ENCODE measurements at regions not wholly inside any gene's neighbourhood (a gene's known extent, or its start where the extent isn't known, plus 50 kb on each side); places are given as distances from the start of the nearest gene placed in this dataset.
A peak's percentile ranks its signal among the peaks of the same experiment; 100 is the strongest.

DNA sequence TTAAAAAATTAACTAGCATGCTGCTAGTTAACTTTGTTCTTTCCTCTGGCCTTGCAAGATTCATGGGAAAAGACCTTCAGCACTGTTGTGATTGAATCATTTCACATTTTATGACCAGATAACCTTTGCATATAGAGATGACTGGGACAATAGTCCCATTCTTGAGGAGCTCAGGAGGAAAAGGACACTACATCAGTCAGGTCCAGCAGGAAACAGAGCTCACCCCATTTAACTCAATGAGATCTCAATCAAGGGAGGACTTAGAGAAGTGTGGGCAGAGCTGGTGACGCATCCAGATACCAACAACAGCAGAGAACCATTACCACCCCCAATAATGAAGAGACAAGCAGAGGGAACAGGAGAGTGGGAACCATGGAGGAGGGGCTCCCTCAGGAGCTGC is 109.4 kb upstream of the GUCA2B start:
- whole genome bisulfite sequencing, 10 experiments: 38 to 80% methylated on average over 1 of the region's 1 CpG; no CpG with 5 or more reads in 8 of the 10 experiments
- H3K4me3 ChIP-seq: no peak overlapping the region
- no peak for ATAC-seq (replicated peaks in 6 of 8)
- H3K27ac ChIP-seq: no peak overlapping the region
- peaks cover 0 to 17% of the 10 kb centered on the region in 2 donors for H3K4me1 ChIP-seq (replicated peaks in 1 of 2)
- in situ Hi-C loops (cut with MboI; ENCODE audit: low pct_unique_long_range_greater_than_20kb in 2 of 9, low sequenced_read_pairs in 9 of 9, unreplicated experiment in 9 of 9): no loop called here

DNA sequence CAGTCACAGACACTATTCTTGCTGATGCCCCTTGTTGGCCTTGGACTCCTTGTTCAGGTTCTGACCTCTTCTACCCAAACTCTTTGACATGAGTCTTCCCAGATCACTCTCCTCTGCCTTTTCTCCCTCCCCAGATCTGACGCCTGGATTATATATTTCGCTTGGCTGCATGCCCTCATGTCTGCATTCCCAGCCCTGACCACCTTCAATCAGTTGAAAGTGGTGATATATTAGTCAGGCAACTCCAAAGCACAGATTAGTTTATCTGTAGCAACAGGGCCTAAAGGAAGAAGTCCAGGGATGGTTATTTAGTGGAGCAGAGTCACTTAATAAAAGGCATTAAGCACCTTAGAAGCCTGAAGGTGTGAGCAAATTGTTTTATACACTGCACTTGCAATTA is 110.0 kb upstream of the GUCA2B start:
- H3K4me1 ChIP-seq (replicated peaks in 1 of 2): peaks cover 0 to 17% of the 10 kb centered on the region in 2 donors
- H3K27ac ChIP-seq: no peak overlapping the region
- H3K4me3 ChIP-seq: no peak overlapping the region
- in situ Hi-C loops (cut with MboI; ENCODE audit: low pct_unique_long_range_greater_than_20kb in 2 of 9, low sequenced_read_pairs in 9 of 9, unreplicated experiment in 9 of 9): no loop called here
- ATAC-seq (replicated peaks in 6 of 8): no peak
- WGBS, 10 experiments: 73 to 90% (median 83%) methylated on average over 2 of the region's 2 CpGs; no CpG with 5 or more reads in 5 of the 10 experiments

DNA sequence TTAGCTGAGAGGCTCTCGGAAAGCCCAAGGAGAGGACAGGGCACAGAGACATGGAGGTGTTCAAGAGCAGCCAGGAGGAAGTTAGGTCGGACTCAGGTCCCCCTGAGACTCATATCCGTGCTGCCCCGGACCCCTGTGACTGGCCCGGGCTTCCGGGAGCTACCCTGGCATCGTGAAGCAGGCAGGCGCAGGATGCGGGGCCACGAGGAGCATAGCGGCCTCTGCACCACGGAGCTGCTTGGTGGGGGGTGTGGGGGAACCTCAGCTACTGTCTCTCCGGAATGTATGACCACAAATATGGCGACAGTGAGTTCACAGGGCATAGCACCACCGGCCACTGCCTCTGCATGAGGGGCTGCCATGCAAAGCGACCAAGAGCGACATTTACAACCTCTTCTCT is 112.2 kb upstream of the GUCA2B start:
- in situ Hi-C loops (cut with MboI; ENCODE audit: low pct_unique_long_range_greater_than_20kb in 2 of 9, low sequenced_read_pairs in 9 of 9, unreplicated experiment in 9 of 9): no loop called here
- Histone ChIP-seq H3K4me1 (replicated peaks in 1 of 2) (peaks cover 0 to 5% of the 10 kb centered on the region in 2 donors), H3K4me3 (no peak overlapping the region), H3K27ac (no peak overlapping the region)
- ATAC-seq (replicated peaks in 6 of 8): no peak
- 0 to 94% (median 80%) methylated on average over 1 to 10 of the region's 17 CpGs; no CpG with 5 or more reads in 3 of the 10 experiments for WGBS, 10 experiments

DNA sequence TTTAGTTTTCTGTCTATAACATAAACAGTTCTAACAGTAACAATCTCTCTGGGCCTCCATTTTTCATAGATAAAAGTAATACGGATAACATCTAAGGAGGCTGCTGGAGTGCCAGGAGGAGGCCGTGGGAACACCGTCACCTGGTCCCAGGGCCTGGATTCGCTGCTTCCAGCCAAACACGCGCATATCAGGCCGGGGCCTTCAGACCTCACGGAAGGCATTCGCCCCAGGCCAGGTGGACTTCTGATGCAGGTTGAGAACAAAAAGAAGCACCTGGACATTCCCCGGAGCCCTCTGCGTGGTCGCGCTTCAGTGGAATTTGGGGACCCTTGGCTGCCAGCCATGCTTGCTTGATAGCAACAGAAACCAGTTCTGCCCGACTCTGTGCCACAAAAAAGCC is 113.1 kb upstream of the GUCA2B start:
- in situ Hi-C loops (cut with MboI; ENCODE audit: low pct_unique_long_range_greater_than_20kb in 2 of 9, low sequenced_read_pairs in 9 of 9, unreplicated experiment in 9 of 9): no loop called here
- WGBS, 10 experiments: 77 to 100% (median 91%) methylated on average over 3 to 13 of the region's 14 CpGs; no CpG with 5 or more reads in 3 of the 10 experiments
- Histone ChIP-seq H3K4me3 (no peak overlapping the region), H3K4me1 (replicated peaks in 1 of 2) (no peaks in the 10 kb centered on the region), H3K27ac (no peak overlapping the region)
- ATAC-seq (replicated peaks in 6 of 8): no peak

DNA sequence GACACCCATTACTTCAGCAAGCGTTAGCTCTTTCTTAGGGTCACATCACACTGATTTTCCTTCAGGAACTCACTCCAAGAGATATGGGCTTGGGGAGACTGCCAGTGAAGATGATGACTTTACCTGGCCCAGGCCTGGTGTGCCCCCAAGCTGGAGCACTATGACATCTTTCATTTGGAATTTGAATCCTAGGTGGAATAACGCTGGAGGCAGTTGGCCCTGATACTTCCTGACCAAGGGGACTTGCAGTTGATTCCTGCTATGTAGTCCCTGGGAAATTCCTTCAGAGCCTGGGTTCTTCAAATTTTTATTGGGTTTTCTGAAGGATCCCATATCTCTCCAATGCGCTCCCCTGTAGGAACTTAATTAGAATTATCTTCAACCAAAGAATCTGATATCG is 114.9 kb upstream of the GUCA2B start:
- in situ Hi-C loops (cut with MboI; ENCODE audit: low pct_unique_long_range_greater_than_20kb in 2 of 9, low sequenced_read_pairs in 9 of 9, unreplicated experiment in 9 of 9): no loop called here
- Histone ChIP-seq H3K4me3 (no peak overlapping the region), H3K4me1 (replicated peaks in 1 of 2) (peaks cover 5 to 9% of the 10 kb centered on the region in 2 donors), H3K27ac (no peak overlapping the region)
- no peak for ATAC-seq (replicated peaks in 6 of 8)
- WGBS, 10 experiments: 47 to 100% (median 81%) methylated on average over 1 to 4 of the region's 4 CpGs; no CpG with 5 or more reads in 1 of the 10 experiments

DNA sequence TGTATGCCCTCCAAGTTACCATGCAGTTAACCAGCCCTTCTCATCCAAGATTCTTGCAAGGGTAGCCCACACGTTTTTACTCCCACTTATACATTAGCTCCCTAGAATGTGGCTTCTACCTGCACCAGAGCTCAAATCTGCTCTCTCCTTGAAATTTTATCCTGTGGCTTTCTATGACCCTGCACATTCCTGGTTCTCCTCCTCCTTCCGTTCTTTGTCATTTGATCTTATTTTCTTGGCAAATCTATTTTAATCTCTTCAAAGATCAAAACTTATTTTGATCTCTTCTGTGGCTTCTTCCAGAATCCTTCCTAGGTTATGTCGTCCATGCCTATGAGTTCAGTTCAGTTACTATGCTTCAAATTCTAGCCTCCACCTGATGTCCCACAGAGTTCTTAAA is 115.6 kb upstream of the GUCA2B start:
- peaks cover 5 to 9% of the 10 kb centered on the region in 2 donors for H3K4me1 ChIP-seq (replicated peaks in 1 of 2)
- H3K27ac ChIP-seq: no peak overlapping the region
- no peak for ATAC-seq (replicated peaks in 6 of 8)
- whole genome bisulfite sequencing, 10 experiments: 23 to 100% (median 70%) methylated on average over 2 to 3 of the region's 3 CpGs; no CpG with 5 or more reads in 1 of the 10 experiments
- in situ Hi-C loops (cut with MboI; ENCODE audit: low pct_unique_long_range_greater_than_20kb in 2 of 9, low sequenced_read_pairs in 9 of 9, unreplicated experiment in 9 of 9): no loop called here
- no peak overlapping the region for H3K4me3 ChIP-seq

DNA sequence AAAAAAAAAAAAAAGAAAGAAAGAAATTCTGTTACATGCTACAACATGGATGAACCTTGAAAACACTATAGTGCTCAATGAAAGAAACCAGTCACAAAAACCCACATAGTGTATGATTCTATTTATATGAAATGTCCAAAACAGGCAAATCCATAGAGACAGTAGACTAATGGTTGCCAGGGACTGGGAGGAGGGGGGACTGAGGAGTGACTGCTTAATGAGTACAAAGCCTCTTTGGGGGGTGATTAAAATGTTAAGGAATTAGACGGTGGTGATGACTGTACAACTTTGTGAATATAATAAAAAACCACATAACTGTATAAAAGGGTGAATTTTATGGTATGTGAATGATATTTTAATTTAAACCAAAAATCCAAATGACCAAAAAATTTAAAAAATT is 116.0 kb upstream of the GUCA2B start:
- 0 to 100% (median 36%) methylated on average over 1 of the region's 1 CpG; no CpG with 5 or more reads in 2 of the 10 experiments for WGBS, 10 experiments
- no peak overlapping the region for H3K4me3 ChIP-seq
- ATAC-seq (replicated peaks in 6 of 8): no peak
- H3K27ac ChIP-seq: no peak overlapping the region
- in situ Hi-C loops (cut with MboI; ENCODE audit: low pct_unique_long_range_greater_than_20kb in 2 of 9, low sequenced_read_pairs in 9 of 9, unreplicated experiment in 9 of 9): no loop called here
- peaks cover 5 to 9% of the 10 kb centered on the region in 2 donors for H3K4me1 ChIP-seq (replicated peaks in 1 of 2)

DNA sequence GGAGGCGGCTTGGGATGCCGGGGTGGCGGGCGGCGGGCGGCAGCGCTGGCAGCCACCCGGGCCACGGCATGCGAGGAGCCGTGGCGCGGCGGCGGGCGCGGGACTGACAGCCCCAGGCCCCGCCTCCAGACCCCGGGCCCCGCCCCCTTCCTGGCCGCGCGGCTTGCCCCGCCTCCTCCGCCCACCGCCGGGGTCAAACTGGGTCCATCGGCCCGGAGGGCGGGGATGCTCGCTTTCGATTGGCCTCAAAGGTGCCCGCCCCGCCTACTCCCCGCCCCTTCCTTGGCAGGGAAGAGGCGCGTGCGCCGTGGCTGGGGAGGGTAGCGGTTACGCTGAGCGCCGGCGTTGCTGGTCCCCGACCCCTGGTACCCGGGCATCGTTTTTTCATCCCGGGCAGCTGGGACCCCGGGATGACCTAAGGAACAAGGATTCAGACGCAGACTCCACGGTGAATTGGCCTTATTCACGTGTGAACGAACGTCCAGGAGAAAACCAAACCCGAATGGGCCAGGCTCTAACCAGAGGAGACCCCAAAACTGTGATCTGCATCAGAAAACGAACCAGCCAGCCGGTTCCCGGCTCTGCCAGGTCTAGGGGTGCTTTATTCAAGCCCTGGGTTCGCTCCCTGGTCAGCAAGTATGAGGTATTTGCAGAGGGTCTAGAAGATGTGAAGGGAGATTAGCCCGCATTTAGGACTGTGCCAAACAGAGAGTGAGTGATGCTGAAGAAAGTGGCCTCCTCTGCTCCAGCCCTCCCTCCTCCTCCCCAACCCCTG is 117.2 kb upstream of the GUCA2B start:
- in situ Hi-C loops (cut with MboI; ENCODE audit: low pct_unique_long_range_greater_than_20kb in 2 of 9, low sequenced_read_pairs in 9 of 9, unreplicated experiment in 9 of 9): no loop called here
- ATAC-seq (replicated peaks in 6 of 8): peak; percentile 84 to 92 (median 88)
- Histone ChIP-seq H3K27ac (peak overlapping the region; percentile 69 to 82), H3K4me1 (replicated peaks in 1 of 2) (peaks cover 5 to 9% of the 10 kb centered on the region in 2 donors), H3K4me3 (peak overlapping the region; percentile 63 to 93 (median 85))
- whole genome bisulfite sequencing, 10 experiments: 0 to 40% (median 1%) methylated on average over 1 to 15 of the region's 60 CpGs; no CpG with 5 or more reads in 4 of the 10 experiments

DNA sequence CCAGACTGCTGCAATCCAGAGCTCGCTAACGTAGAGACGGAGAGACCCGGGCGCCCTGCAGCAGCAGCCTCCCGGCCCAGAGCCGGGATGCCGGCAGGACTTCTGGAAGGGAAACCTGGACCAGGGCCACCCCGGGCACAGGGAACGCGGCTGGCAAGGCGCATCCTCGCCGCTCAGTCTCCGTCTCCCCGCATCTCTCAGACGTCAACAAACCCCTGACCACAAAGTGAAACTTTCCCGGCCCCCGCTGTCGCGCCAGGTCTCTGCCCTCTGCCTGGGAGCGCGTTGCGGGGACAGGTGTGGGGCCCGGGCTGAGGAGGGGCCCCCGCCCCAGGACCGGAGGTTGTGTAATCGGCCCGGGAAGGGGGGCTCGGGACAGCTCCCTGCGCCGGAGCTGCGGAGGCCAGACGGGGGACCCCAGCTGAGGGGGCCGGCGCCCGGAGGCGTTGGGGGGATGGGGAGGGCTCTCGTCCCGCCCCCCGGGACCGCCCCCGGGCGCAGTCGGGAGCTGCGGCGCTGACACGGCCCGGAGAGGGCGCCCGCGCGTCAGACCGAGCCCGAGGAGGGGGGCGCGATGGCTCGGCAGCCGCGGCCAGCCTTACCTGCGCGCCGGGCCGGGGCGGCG is 116.6 kb upstream of the HIVEP3 start:
- H3K27ac ChIP-seq: peak overlapping the region; percentile 69 to 82

DNA sequence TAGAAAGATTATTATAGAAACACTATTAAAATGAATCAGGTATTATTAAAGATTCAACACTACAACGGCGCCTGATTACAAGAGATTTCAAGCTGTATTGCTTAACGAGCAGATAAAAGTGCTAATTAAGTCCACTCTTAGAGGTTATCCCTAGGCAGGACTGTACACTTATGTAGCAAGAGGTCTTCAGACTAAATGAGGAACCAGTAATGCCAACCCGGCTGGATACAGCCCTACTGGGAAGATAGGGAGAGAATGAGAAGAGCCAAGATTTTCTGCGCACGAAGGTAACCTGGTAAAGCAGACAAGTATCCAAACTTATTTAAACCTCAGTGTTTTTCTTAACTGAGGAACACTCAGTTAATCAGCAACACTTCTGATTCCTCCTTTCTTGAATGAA is 115.7 kb upstream of the HIVEP3 start:
- Histone ChIP-seq H3K4me3 (peak overlapping the region; percentile 63 to 93 (median 85)), H3K4me1 (replicated peaks in 1 of 2) (peaks cover 5 to 9% of the 10 kb centered on the region in 2 donors), H3K27ac (no peak overlapping the region)
- ATAC-seq (replicated peaks in 6 of 8): no peak
- in situ Hi-C loops (cut with MboI; ENCODE audit: low pct_unique_long_range_greater_than_20kb in 2 of 9, low sequenced_read_pairs in 9 of 9, unreplicated experiment in 9 of 9): no loop called here
- 17 to 95% (median 63%) methylated on average over 1 to 6 of the region's 6 CpGs for WGBS, 10 experiments

More for the DNA sequence above, 116.6 kb upstream of the HIVEP3 start:
- Histone ChIP-seq H3K4me1 (replicated peaks in 1 of 2) (peaks cover 5 to 9% of the 10 kb centered on the region in 2 donors), H3K4me3 (peak overlapping the region; percentile 63 to 93 (median 85))
- in situ Hi-C loops (cut with MboI; ENCODE audit: low pct_unique_long_range_greater_than_20kb in 2 of 9, low sequenced_read_pairs in 9 of 9, unreplicated experiment in 9 of 9): no loop called here
- ATAC-seq (replicated peaks in 6 of 8): peak; percentile 38 to 85 (median 66)
- 0 to 1% (median 0%) methylated on average over 1 to 15 of the region's 66 CpGs; no CpG with 5 or more reads in 5 of the 10 experiments for WGBS, 10 experiments

DNA sequence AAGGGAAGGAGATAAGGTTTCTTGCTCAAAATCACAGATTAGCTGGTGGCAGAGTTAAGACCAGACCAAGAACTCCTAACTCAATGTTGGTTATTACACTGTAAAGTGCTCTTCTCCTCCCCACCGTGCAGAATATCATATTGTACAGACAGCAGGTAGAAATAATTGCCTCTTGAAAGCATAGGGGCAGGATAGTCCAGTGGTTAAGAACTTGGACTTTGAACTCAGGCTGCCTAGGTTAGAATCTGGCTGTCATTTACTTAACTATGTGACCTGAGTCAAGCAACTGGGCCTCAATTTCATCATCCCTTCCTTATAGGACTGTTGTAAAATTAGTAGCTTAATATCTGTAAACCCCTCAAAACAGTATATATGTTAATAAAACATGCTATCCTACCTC is 114.9 kb upstream of the HIVEP3 start:
- 0 to 70% (median 49%) methylated on average over 1 of the region's 1 CpG; no CpG with 5 or more reads in 2 of the 10 experiments for WGBS, 10 experiments
- peaks cover 5 to 9% of the 10 kb centered on the region in 2 donors for H3K4me1 ChIP-seq (replicated peaks in 1 of 2)
- in situ Hi-C loops (cut with MboI; ENCODE audit: low pct_unique_long_range_greater_than_20kb in 2 of 9, low sequenced_read_pairs in 9 of 9, unreplicated experiment in 9 of 9): no loop called here
- H3K27ac ChIP-seq: no peak overlapping the region
- H3K4me3 ChIP-seq: no peak overlapping the region
- ATAC-seq (replicated peaks in 6 of 8): no peak

DNA sequence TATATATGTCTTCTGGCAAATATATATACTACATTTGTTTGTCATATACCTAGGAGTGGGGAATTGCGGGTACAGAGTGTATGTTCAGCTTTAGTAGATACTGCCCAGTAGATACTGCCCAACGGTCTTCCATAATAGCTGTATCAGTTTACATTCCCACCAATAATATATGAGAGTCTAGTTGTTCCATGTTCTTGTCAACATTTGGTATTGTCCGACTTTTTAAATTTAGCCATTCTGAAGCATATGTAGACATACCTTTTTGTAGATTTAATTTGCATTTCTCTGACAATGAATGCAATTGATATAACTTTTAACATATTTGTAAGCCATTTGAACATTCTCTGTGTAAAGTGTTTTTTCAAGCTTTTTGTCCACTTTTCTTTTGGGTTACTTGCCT is 99.0 kb upstream of the HIVEP3 start:
- in situ Hi-C loops (cut with MboI; ENCODE audit: low pct_unique_long_range_greater_than_20kb in 2 of 9, low sequenced_read_pairs in 9 of 9, unreplicated experiment in 9 of 9): no loop called here
- 31 to 100% (median 94%) methylated on average over 1 to 3 of the region's 3 CpGs; no CpG with 5 or more reads in 1 of the 10 experiments for WGBS, 10 experiments
- no peak overlapping the region for H3K4me3 ChIP-seq
- H3K4me1 ChIP-seq (replicated peaks in 1 of 2): no peaks in the 10 kb centered on the region
- no peak for ATAC-seq (replicated peaks in 6 of 8)
- no peak overlapping the region for H3K27ac ChIP-seq

DNA sequence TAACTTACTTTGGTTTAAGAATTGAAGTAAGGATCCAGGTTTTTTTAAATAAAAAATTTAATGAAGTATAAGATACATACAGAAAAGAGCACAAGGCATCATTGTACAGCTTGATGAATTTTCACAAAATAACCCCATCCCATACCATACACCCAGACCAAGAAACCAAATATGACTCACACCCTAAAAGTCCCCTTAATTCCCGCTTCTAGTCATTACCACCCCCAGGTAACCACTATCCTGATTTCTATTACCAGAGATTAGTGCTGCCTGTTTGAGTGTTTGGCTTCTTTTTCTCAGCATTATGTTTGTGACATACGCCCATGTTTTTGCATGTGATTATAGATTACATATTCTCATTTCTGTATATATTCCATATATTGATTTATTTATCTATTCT is 98.5 kb upstream of the HIVEP3 start:
- in situ Hi-C loops (cut with MboI; ENCODE audit: low pct_unique_long_range_greater_than_20kb in 2 of 9, low sequenced_read_pairs in 9 of 9, unreplicated experiment in 9 of 9): no loop called here
- H3K4me3 ChIP-seq: no peak overlapping the region
- no peak for ATAC-seq (replicated peaks in 6 of 8)
- WGBS, 10 experiments: 60 to 96% (median 92%) methylated on average over 2 of the region's 2 CpGs; no CpG with 5 or more reads in 3 of the 10 experiments
- H3K27ac ChIP-seq: no peak overlapping the region
- H3K4me1 ChIP-seq (replicated peaks in 1 of 2): no peaks in the 10 kb centered on the region
